ENCODE measurements at regions not wholly inside any gene's neighbourhood (a gene's known extent, or its start where the extent isn't known, plus 50 kb on each side); places are given as distances from the start of the nearest gene placed in this dataset.

DNA sequence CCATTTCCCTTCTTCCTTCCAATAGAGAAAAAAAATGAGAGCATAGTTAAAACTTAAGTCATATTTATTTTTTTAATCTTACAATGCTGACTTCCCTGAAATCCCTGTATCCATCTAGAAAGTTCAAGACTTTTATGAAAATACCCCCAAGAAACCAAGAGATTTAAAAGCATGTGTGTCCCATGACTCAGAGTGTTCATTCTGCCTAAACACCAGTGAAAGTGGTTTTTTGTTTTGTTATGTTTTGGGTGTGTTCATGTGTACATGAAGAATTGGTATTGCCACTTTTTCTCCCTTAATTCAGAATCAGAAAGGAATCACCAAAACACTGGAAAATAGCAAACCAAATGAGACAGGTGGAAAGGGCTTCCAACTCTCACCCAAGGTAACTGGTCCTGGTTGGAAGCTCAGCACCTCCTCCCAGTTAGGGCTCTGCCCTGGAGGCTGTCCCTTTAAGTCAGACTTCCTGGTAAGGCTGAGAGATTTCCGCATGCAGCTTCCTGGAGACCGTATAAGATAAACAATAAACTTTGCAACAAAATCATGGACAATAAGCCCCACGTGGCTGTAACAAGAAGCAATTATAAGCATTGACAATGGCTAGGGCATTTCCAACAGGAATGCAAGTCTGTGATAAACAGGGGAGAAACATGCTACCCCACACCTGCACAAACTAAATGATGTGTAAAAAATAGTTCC, 121.9 kb upstream of the ARHGEF3 start:
- TF ChIP-seq POLR2A (IDR thresholded peaks at IDR 0.05) (no peak), CTCF (IDR thresholded peaks at IDR 0.05) (no peak)

All from vagina (tissue), 2 donors.